ENCODE measurements at regions not wholly inside any gene's neighbourhood (a gene's known extent, or its start where the extent isn't known, plus 50 kb on each side); places are given as distances from the start of the nearest gene placed in this dataset.

- ATAC-seq (no peak), DNase-seq (no peak)
- Histone ChIP-seq H3K9me3 (ENCODE audit: control insufficient read depth in 2 of 3, low read length in 3 of 3) (peaks cover 0 to 23% (median 7%) of the 10 kb centered on the region in 3 experiments), H3K4me1 (ENCODE audit: control insufficient read depth in 2 of 2, insufficient read depth in 2 of 2, low read length in 2 of 2) (no peaks in the 10 kb centered on the region), H3K27ac (ENCODE audit: low read depth, low read length) (no peak overlapping the region), H3K27me3 (ENCODE audit: control insufficient read depth in 2 of 2, insufficient read depth in 2 of 2, low read length in 2 of 2) (peaks cover 0 to 3% of the 10 kb centered on the region in 2 donors), H3K36me3 (ENCODE audit: control insufficient read depth in 2 of 3, insufficient read depth in 3 of 3, low read length in 3 of 3) (no peaks in the 10 kb centered on the region), H3K4me3 (ENCODE audit: low read length) (no peak overlapping the region)
- ChIA-PET CTCF (no interaction called here), POLR2A (no interaction called here)
- no peak overlapping the region for H3K27ac Mint-ChIP-seq
- H3K9me3 Mint-ChIP-seq = peaks cover 9 to 40% (median 24%) of the 10 kb centered on the region in 11 donors
- intact Hi-C loops (cut with micrococcal nuclease) = no loop called here
- peaks cover 0 to 14% (median 4%) of the 10 kb centered on the region in 5 donors for H3K36me3 Mint-ChIP-seq
- peaks cover 0 to 4% (median 0%) of the 10 kb centered on the region in 7 donors for H3K4me1 Mint-ChIP-seq
- peaks cover 0 to 17% (median 0%) of the 10 kb centered on the region in 5 donors for H3K27me3 Mint-ChIP-seq
- no peak overlapping the region for H3K4me3 Mint-ChIP-seq
These were observed 250.5 kb upstream of the TNRC6C start for GRCh38 chr17:77708049-77708448.

- no peak for DNase-seq
- H3K4me1 Mint-ChIP-seq = no peaks in the 10 kb centered on the region
- POLR2A ChIA-PET = no interaction called here
These were observed 249.6 kb upstream of the TNRC6C start for GRCh38 chr17:77708936-77709335.

GRCh38 chr17:77709594-77709993 is 248.9 kb upstream of the TNRC6C start:
- Histone ChIP-seq H3K27ac (ENCODE audit: low read depth, low read length) (no peak overlapping the region), H3K9me3 (ENCODE audit: control insufficient read depth in 2 of 3, low read length in 3 of 3) (peaks cover 0 to 8% (median 2%) of the 10 kb centered on the region in 3 experiments), H3K36me3 (ENCODE audit: control insufficient read depth in 2 of 3, insufficient read depth in 3 of 3, low read length in 3 of 3) (no peaks in the 10 kb centered on the region), H3K27me3 (ENCODE audit: control insufficient read depth in 2 of 2, insufficient read depth in 2 of 2, low read length in 2 of 2) (peaks cover 0 to 3% of the 10 kb centered on the region in 2 donors), H3K4me3 (ENCODE audit: low read length) (no peak overlapping the region), H3K4me1 (ENCODE audit: control insufficient read depth in 2 of 2, insufficient read depth in 2 of 2, low read length in 2 of 2) (no peaks in the 10 kb centered on the region)
- peaks cover 0 to 29% (median 0%) of the 10 kb centered on the region in 5 donors for H3K27me3 Mint-ChIP-seq
- no peak overlapping the region for H3K27ac Mint-ChIP-seq
- CTCF ChIA-PET = interaction anchor here (1.5 kb wide), 1 partner anchor 10 kb away, joined by 4 read pairs; no protein-coding TSS in a partner anchor
- intact Hi-C loops (cut with micrococcal nuclease) = no loop called here
- POLR2A ChIA-PET = interaction anchor here (0.6 kb wide), 1 partner anchor 48 kb away, joined by 3 read pairs; no protein-coding TSS in a partner anchor
- DNase-seq (no peak), ATAC-seq (no peak)
- H3K4me1 Mint-ChIP-seq = no peaks in the 10 kb centered on the region
- no peak overlapping the region for H3K4me3 Mint-ChIP-seq
- peaks cover 0 to 8% (median 4%) of the 10 kb centered on the region in 5 donors for H3K36me3 Mint-ChIP-seq
- peaks cover 3 to 36% (median 14%) of the 10 kb centered on the region in 11 donors for H3K9me3 Mint-ChIP-seq

More at GRCh38 chr17:77708936-77709335, 249.6 kb upstream of the TNRC6C start:
- no peaks in the 10 kb centered on the region for H3K4me1 ChIP-seq (ENCODE audit: control insufficient read depth in 2 of 2, insufficient read depth in 2 of 2, low read length in 2 of 2)
- Mint-ChIP-seq H3K36me3 (peaks cover 0 to 9% (median 4%) of the 10 kb centered on the region in 5 donors), H3K4me3 (no peak overlapping the region), H3K27me3 (peaks cover 0 to 23% (median 0%) of the 10 kb centered on the region in 5 donors), H3K27ac (peak overlapping the region in 1 of 9 donors; percentile 77), H3K9me3 (peaks cover 5 to 36% (median 18%) of the 10 kb centered on the region in 11 donors)
- H3K4me3 ChIP-seq (ENCODE audit: low read length) = no peak overlapping the region
- peaks cover 0 to 15% (median 7%) of the 10 kb centered on the region in 3 experiments for H3K9me3 ChIP-seq (ENCODE audit: control insufficient read depth in 2 of 3, low read length in 3 of 3)
- H3K27me3 ChIP-seq (ENCODE audit: control insufficient read depth in 2 of 2, insufficient read depth in 2 of 2, low read length in 2 of 2) = peaks cover 0 to 3% of the 10 kb centered on the region in 2 donors
- ATAC-seq = no peak
- no peak overlapping the region for H3K27ac ChIP-seq (ENCODE audit: low read depth, low read length)
- intact Hi-C loops (cut with micrococcal nuclease) = no loop called here
- no peaks in the 10 kb centered on the region for H3K36me3 ChIP-seq (ENCODE audit: control insufficient read depth in 2 of 3, insufficient read depth in 3 of 3, low read length in 3 of 3)
- CTCF ChIA-PET = no interaction called here

- peaks cover 0 to 3% of the 10 kb centered on the region in 2 donors for H3K27me3 ChIP-seq (ENCODE audit: control insufficient read depth in 2 of 2, insufficient read depth in 2 of 2, low read length in 2 of 2)
- ChIA-PET POLR2A (no interaction called here), CTCF (no interaction called here)
- H3K27ac Mint-ChIP-seq = no peak overlapping the region
- H3K36me3 Mint-ChIP-seq = peaks cover 0 to 8% (median 4%) of the 10 kb centered on the region in 5 donors
- no peaks in the 10 kb centered on the region for H3K4me1 Mint-ChIP-seq
- no peak overlapping the region for H3K27ac ChIP-seq (ENCODE audit: low read depth, low read length)
- no peaks in the 10 kb centered on the region for H3K9me3 ChIP-seq (ENCODE audit: control insufficient read depth in 2 of 3, low read length in 3 of 3)
- no peak overlapping the region for H3K4me3 ChIP-seq (ENCODE audit: low read length)
- DNase-seq = no peak
- peaks cover 0 to 43% (median 0%) of the 10 kb centered on the region in 5 donors for H3K27me3 Mint-ChIP-seq
- intact Hi-C loops (cut with micrococcal nuclease) = no loop called here
- peaks cover 2 to 29% (median 16%) of the 10 kb centered on the region in 11 donors for H3K9me3 Mint-ChIP-seq
- no peaks in the 10 kb centered on the region for H3K4me1 ChIP-seq (ENCODE audit: control insufficient read depth in 2 of 2, insufficient read depth in 2 of 2, low read length in 2 of 2)
- ATAC-seq = no peak
- H3K36me3 ChIP-seq (ENCODE audit: control insufficient read depth in 2 of 3, insufficient read depth in 3 of 3, low read length in 3 of 3) = no peaks in the 10 kb centered on the region
- H3K4me3 Mint-ChIP-seq = no peak overlapping the region
These were observed 245.9 kb upstream of the TNRC6C start for GRCh38 chr17:77712578-77712977.

GRCh38 chr17:77716289-77716926 is 242.1 kb upstream of the TNRC6C start:
- no peak overlapping the region for H3K27ac Mint-ChIP-seq
- no peak overlapping the region for H3K4me3 Mint-ChIP-seq
- Histone ChIP-seq H3K4me3 (ENCODE audit: low read length) (no peak overlapping the region), H3K36me3 (ENCODE audit: control insufficient read depth in 2 of 3, insufficient read depth in 3 of 3, low read length in 3 of 3) (no peaks in the 10 kb centered on the region), H3K4me1 (ENCODE audit: control insufficient read depth in 2 of 2, insufficient read depth in 2 of 2, low read length in 2 of 2) (no peaks in the 10 kb centered on the region), H3K9me3 (ENCODE audit: control insufficient read depth in 2 of 3, low read length in 3 of 3) (no peaks in the 10 kb centered on the region), H3K27me3 (ENCODE audit: control insufficient read depth in 2 of 2, insufficient read depth in 2 of 2, low read length in 2 of 2) (peaks cover 0 to 3% of the 10 kb centered on the region in 2 donors), H3K27ac (ENCODE audit: low read depth, low read length) (no peak overlapping the region)
- DNase-seq (no peak), ATAC-seq (no peak)
- ChIA-PET POLR2A (no interaction called here), CTCF (interaction anchor here (0.6 kb wide), 1 partner anchor 621 kb away, joined by 4 read pairs; no protein-coding TSS in a partner anchor)
- peaks cover 0 to 8% (median 0%) of the 10 kb centered on the region in 7 donors for H3K4me1 Mint-ChIP-seq
- peaks cover 0 to 8% (median 6%) of the 10 kb centered on the region in 5 donors for H3K36me3 Mint-ChIP-seq
- intact Hi-C loops (cut with micrococcal nuclease) = no loop called here
- H3K9me3 Mint-ChIP-seq = peaks cover 2 to 29% (median 16%) of the 10 kb centered on the region in 11 donors
- H3K27me3 Mint-ChIP-seq = peaks cover 0 to 40% (median 0%) of the 10 kb centered on the region in 5 donors

- Mint-ChIP-seq H3K9me3 (peaks cover 2 to 28% (median 14%) of the 10 kb centered on the region in 11 donors), H3K4me1 (peaks cover 0 to 8% (median 0%) of the 10 kb centered on the region in 7 donors), H3K27me3 (peaks cover 0 to 30% (median 0%) of the 10 kb centered on the region in 5 donors), H3K36me3 (peaks cover 0 to 8% (median 6%) of the 10 kb centered on the region in 5 donors), H3K27ac (no peak overlapping the region), H3K4me3 (no peak overlapping the region)
- CTCF ChIA-PET = no interaction called here
- H3K36me3 ChIP-seq (ENCODE audit: control insufficient read depth in 2 of 3, insufficient read depth in 3 of 3, low read length in 3 of 3) = no peaks in the 10 kb centered on the region
- no peaks in the 10 kb centered on the region for H3K4me1 ChIP-seq (ENCODE audit: control insufficient read depth in 2 of 2, insufficient read depth in 2 of 2, low read length in 2 of 2)
- no peaks in the 10 kb centered on the region for H3K27me3 ChIP-seq (ENCODE audit: control insufficient read depth in 2 of 2, insufficient read depth in 2 of 2, low read length in 2 of 2)
- H3K9me3 ChIP-seq (ENCODE audit: control insufficient read depth in 2 of 3, low read length in 3 of 3) = no peaks in the 10 kb centered on the region
- no peak for ATAC-seq
- intact Hi-C loops (cut with micrococcal nuclease) = no loop called here
- no peak overlapping the region for H3K27ac ChIP-seq (ENCODE audit: low read depth, low read length)
- DNase-seq = no peak
- no peak overlapping the region for H3K4me3 ChIP-seq (ENCODE audit: low read length)
- POLR2A ChIA-PET = interaction anchor here (1.2 kb wide), 1 partner anchor 23 kb away, joined by 3 read pairs; no protein-coding TSS in a partner anchor
These were observed 240.4 kb upstream of the TNRC6C start for GRCh38 chr17:77717941-77718668.
